ENCODE measurements at regions not wholly inside any gene's neighbourhood (a gene's known extent, or its start where the extent isn't known, plus 50 kb on each side); places are given as distances from the start of the nearest gene placed in this dataset.
A peak's percentile ranks its signal among the peaks of the same experiment; 100 is the strongest.

DNA sequence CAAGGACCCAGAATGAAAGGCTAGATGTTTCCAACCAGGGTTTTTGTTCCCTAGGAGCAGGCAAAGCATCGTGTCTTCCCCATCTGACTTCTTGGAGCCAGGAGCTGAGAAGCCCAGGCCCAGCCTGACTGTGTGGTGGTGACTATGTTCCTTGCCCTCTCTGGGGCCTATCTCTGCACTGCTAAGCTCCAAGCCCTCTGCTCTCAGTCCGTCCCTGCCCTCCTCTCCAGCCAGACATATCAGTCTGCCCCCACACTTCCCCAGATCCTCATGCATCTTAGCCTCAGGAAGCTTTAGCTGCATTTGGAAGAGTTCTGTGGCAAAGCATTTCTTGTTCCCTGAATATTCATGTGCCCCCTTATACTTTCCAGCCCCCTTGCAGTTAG, 196.6 kb downstream of the CYP26B1 start:
- DNase-seq, result no peak
- Histone ChIP-seq H3K27me3 (ENCODE audit: insufficient read depth in 3 of 3, low read length in 2 of 3) (no peaks in the 10 kb centered on the region), H3K9me3 (no peaks in the 10 kb centered on the region), H3K36me3 (ENCODE audit: insufficient read depth in 1 of 2, low read depth in 1 of 2) (no peaks in the 10 kb centered on the region), H3K4me1 (peaks cover 15% of the 10 kb centered on the region), H3K4me3 (no peak overlapping the region), H3K27ac (no peak overlapping the region)
- intact Hi-C loops (cut with DNase I), result no loop called here
- peak in 2 of 4 donors; percentile 10 to 20 for ATAC-seq
- TF ChIP-seq, protein P1, sequence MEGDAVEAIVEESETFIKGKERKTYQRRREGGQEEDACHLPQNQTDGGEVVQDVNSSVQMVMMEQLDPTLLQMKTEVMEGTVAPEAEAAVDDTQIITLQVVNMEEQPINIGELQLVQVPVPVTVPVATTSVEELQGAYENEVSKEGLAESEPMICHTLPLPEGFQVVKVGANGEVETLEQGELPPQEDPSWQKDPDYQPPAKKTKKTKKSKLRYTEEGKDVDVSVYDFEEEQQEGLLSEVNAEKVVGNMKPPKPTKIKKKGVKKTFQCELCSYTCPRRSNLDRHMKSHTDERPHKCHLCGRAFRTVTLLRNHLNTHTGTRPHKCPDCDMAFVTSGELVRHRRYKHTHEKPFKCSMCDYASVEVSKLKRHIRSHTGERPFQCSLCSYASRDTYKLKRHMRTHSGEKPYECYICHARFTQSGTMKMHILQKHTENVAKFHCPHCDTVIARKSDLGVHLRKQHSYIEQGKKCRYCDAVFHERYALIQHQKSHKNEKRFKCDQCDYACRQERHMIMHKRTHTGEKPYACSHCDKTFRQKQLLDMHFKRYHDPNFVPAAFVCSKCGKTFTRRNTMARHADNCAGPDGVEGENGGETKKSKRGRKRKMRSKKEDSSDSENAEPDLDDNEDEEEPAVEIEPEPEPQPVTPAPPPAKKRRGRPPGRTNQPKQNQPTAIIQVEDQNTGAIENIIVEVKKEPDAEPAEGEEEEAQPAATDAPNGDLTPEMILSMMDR (IDR thresholded peaks at IDR 0.05), result no peak
- 72 to 82% (median 76%) methylated on average over 2 of the region's 2 CpGs for WGBS, 3 donors

DNA sequence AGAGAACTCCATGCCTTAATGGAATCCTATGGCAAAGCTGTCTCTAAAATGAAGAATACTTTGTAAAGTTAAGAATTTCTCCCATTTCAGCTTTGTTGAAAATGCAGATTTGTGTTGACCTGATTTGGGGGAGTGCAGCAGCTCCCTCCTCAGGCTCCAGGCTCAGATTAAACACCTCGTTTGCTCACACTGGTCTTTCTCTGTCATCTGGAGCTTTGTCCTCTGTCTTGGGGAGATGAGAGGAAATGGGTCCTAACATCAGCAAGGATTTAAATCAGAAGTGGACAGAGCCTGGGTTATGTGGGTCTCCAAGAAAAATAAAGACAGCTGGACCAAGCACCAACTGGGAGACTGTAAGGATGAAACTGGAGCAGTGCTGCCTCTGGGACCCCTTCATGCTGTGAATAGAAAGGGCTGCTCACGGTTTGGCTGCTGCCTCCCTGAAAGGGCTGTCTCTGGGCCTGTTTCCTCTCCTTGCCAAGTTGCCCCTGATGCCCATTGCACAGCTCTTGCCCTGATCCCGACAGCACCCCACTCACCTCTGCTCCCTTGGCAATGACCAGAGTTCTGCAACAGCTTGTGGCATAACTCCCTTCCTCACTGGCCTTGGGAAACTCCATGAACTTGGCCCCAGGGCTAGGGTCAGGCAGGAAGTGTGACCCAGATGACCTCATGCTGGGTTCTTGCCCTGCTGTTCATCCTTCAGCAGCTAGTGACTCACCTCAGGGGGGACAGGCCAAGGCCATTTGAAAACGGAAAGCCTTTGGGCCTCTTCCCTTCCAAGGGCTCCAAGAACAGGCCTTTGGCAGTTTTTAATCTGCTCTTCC, 197.2 kb downstream of the CYP26B1 start:
- no peak overlapping the region for H3K27ac ChIP-seq
- intact Hi-C loops (cut with DNase I), result no loop called here
- H3K36me3 ChIP-seq (ENCODE audit: insufficient read depth in 1 of 2, low read depth in 1 of 2), result no peaks in the 10 kb centered on the region
- H3K27me3 ChIP-seq (ENCODE audit: insufficient read depth in 3 of 3, low read length in 2 of 3), result no peaks in the 10 kb centered on the region
- peak; percentile 51 to 85 (median 82) for ATAC-seq
- DNase-seq, result peak; percentile 85 to 90
- WGBS, 3 donors, result 62 to 68% (median 67%) methylated on average over 4 of the region's 4 CpGs
- no peaks in the 10 kb centered on the region for H3K9me3 ChIP-seq
- TF ChIP-seq, protein P1 (IDR thresholded peaks at IDR 0.05), result no peak
- H3K4me1 ChIP-seq, result peaks cover 15% of the 10 kb centered on the region
- no peak overlapping the region for H3K4me3 ChIP-seq

DNA sequence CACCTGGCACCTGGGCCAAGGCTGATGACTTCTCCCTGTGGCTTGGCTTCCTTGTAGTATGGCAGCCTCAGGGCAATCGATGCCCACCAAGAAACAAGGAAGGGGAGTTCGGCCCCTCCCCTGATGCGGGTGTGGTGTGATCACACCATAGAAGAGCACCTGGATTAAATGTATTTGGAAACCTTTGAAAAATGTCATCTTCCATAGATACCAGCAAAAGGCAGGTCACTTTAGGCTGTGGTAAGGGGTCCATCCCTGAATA, 198.2 kb downstream of the CYP26B1 start:
- ATAC-seq, result no peak
- no peaks in the 10 kb centered on the region for H3K36me3 ChIP-seq (ENCODE audit: insufficient read depth in 1 of 2, low read depth in 1 of 2)
- H3K4me1 ChIP-seq, result peaks cover 15% of the 10 kb centered on the region
- H3K27me3 ChIP-seq (ENCODE audit: insufficient read depth in 3 of 3, low read length in 2 of 3), result no peaks in the 10 kb centered on the region
- WGBS, 3 donors, result 95 to 100% (median 98%) methylated on average over 3 of the region's 3 CpGs
- no peak overlapping the region for H3K27ac ChIP-seq
- H3K4me3 ChIP-seq, result no peak overlapping the region
- no peak for DNase-seq
- TF ChIP-seq, protein P1 (IDR thresholded peaks at IDR 0.05), result no peak
- intact Hi-C loops (cut with DNase I), result no loop called here
- H3K9me3 ChIP-seq, result no peaks in the 10 kb centered on the region

DNA sequence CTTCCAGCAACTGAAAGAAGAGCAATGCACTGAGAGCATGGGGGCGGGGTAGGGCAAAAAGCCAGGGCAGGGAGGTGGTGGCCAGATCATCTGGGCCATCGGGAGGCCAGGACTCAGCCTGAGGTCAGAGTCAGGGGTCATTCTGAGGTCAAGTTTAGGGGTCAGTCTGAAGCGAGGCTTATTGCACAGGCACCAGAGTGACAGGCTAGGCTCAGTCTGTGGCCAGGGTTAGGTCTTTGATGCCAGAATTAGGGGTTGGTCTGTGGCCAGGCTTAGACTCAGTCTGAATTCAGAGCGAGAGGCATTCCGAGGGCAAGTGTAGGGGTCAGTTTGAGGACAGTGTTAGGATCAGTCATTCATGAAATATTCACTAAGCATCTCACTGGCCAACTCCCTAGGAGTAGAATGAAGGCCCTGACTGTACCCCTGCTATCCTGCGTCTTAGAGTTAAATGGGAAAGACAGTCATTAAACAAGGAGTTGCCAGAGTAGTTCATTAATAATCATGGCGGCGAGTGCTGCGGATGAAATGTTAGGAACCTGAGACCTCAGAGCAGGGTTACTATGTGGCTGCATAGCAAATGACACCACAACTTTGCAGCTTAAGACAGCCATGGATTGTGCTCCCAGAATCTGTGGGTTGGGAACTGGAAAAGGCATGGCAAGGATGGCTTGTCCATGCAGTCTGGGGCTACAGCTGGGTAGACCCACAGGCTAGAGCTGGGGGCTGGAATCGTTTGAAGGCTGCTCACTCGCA, 198.7 kb downstream of the CYP26B1 start:
- H3K36me3 ChIP-seq (ENCODE audit: insufficient read depth in 1 of 2, low read depth in 1 of 2), result no peaks in the 10 kb centered on the region
- H3K4me1 ChIP-seq, result peaks cover 15% of the 10 kb centered on the region
- no peak overlapping the region for H3K27ac ChIP-seq
- 47 to 61% (median 48%) methylated on average over 11 of the region's 11 CpGs for WGBS, 3 donors
- H3K9me3 ChIP-seq, result no peaks in the 10 kb centered on the region
- TF ChIP-seq, protein P1 (IDR thresholded peaks at IDR 0.05), result no peak
- no peak overlapping the region for H3K4me3 ChIP-seq
- H3K27me3 ChIP-seq (ENCODE audit: insufficient read depth in 3 of 3, low read length in 2 of 3), result no peaks in the 10 kb centered on the region
- DNase-seq (peak in 1 of 2 donors; percentile 43), ATAC-seq (peak; percentile 43 to 68 (median 53))
- intact Hi-C loops (cut with DNase I), result no loop called here

Measured in psoas muscle (tissue), 7 donors.